ENCODE measurements at regions not wholly inside any gene's neighbourhood (a gene's known extent, or its start where the extent isn't known, plus 50 kb on each side); places are given as distances from the start of the nearest gene placed in this dataset.

DNA sequence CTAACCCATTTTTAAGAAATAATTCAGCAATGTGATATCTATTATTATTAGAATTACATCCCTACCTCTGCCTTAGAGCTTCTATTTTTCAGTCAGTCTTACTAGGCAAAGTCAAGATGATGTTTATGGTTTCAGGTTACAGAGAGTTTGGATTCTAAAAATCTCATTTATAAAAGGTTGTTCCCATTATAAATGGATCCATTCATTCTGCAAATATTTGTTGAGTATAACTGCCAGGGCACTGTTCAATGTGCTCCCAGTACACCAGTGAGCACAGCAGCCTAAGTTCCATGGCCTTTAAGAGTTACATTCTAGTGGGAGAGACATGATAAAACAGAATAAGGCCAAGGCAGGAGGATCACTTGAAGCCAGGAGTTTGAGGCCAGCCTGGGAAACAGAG is 75.9 kb upstream of the EYA4 start:
- Histone ChIP-seq H3K79me2 (ENCODE audit: insufficient read depth, low read length) (no peaks in the 10 kb centered on the region), H3K4me2 (ENCODE audit: insufficient read depth, low read length) (no peak overlapping the region), H3K36me3 (ENCODE audit: insufficient read depth, low read length) (no peaks in the 10 kb centered on the region), H4K20me1 (ENCODE audit: insufficient read depth, low read length) (no peaks in the 10 kb centered on the region), H3K4me3 (ENCODE audit: insufficient read depth, low read length) (no peak overlapping the region), H3K27me3 (ENCODE audit: insufficient read depth, low read length) (no peaks in the 10 kb centered on the region), H3K27ac (ENCODE audit: low read depth, low read length) (no peak overlapping the region), H3K9me3 (ENCODE audit: low read depth, low read length) (no peaks in the 10 kb centered on the region), H2AFZ (ENCODE audit: low read length) (no peak overlapping the region), H3K4me1 (ENCODE audit: insufficient read depth, low read length) (no peaks in the 10 kb centered on the region)
- DNase-seq (ENCODE audit: insufficient read length, low spot score, missing footprints) = no peak
- TF ChIP-seq, protein P1, sequence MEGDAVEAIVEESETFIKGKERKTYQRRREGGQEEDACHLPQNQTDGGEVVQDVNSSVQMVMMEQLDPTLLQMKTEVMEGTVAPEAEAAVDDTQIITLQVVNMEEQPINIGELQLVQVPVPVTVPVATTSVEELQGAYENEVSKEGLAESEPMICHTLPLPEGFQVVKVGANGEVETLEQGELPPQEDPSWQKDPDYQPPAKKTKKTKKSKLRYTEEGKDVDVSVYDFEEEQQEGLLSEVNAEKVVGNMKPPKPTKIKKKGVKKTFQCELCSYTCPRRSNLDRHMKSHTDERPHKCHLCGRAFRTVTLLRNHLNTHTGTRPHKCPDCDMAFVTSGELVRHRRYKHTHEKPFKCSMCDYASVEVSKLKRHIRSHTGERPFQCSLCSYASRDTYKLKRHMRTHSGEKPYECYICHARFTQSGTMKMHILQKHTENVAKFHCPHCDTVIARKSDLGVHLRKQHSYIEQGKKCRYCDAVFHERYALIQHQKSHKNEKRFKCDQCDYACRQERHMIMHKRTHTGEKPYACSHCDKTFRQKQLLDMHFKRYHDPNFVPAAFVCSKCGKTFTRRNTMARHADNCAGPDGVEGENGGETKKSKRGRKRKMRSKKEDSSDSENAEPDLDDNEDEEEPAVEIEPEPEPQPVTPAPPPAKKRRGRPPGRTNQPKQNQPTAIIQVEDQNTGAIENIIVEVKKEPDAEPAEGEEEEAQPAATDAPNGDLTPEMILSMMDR (IDR thresholded peaks at IDR 0.05; ENCODE audit: extremely low read depth, low read depth, low read length) = no peak

DNA sequence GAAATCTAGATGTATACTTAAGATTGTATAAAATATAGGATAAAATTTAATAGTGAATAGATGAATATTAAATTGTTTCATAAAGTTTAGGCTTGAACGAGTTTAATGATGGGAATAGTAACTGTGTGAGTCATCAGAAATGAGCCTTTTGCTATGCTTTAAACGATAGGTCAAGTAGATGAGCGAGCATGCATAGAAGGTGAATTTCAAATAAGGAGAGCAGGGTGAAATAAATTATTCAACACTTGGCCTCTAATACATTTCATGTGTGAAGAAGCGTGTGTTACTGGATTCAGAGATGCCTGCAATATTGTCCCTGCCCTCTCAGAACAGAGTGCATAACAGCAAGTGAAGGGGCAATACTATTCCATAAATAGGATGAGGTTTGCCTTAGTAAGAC is 74.4 kb upstream of the EYA4 start:
- Histone ChIP-seq H3K27me3 (ENCODE audit: insufficient read depth, low read length) (no peaks in the 10 kb centered on the region), H3K79me2 (ENCODE audit: insufficient read depth, low read length) (no peaks in the 10 kb centered on the region), H3K4me3 (ENCODE audit: insufficient read depth, low read length) (no peak overlapping the region), H2AFZ (ENCODE audit: low read length) (no peak overlapping the region), H3K36me3 (ENCODE audit: insufficient read depth, low read length) (no peaks in the 10 kb centered on the region), H3K9me3 (ENCODE audit: low read depth, low read length) (no peaks in the 10 kb centered on the region), H3K4me2 (ENCODE audit: insufficient read depth, low read length) (no peak overlapping the region), H3K27ac (ENCODE audit: low read depth, low read length) (no peak overlapping the region), H4K20me1 (ENCODE audit: insufficient read depth, low read length) (no peaks in the 10 kb centered on the region), H3K4me1 (ENCODE audit: insufficient read depth, low read length) (no peaks in the 10 kb centered on the region)
- no peak for DNase-seq (ENCODE audit: insufficient read length, low spot score, missing footprints)
- TF ChIP-seq, protein P1 (IDR thresholded peaks at IDR 0.05; ENCODE audit: extremely low read depth, low read depth, low read length) = no peak

- no peak overlapping the region for H2AFZ ChIP-seq (ENCODE audit: low read length)
- H3K4me2 ChIP-seq (ENCODE audit: insufficient read depth, low read length) = no peak overlapping the region
Measured at GRCh38 chr6:133169901-133170300, 71.3 kb upstream of the EYA4 start.

GRCh38 chr6:133170602-133171001 is 70.6 kb upstream of the EYA4 start:
- no peak for DNase-seq (ENCODE audit: insufficient read length, low spot score, missing footprints)

More at GRCh38 chr6:133169901-133170300, 71.3 kb upstream of the EYA4 start:
- H4K20me1 ChIP-seq (ENCODE audit: insufficient read depth, low read length) = no peaks in the 10 kb centered on the region
- no peaks in the 10 kb centered on the region for H3K4me1 ChIP-seq (ENCODE audit: insufficient read depth, low read length)
- no peak overlapping the region for H3K4me3 ChIP-seq (ENCODE audit: insufficient read depth, low read length)
- TF ChIP-seq, protein P1 (IDR thresholded peaks at IDR 0.05; ENCODE audit: extremely low read depth, low read depth, low read length) = no peak
- no peaks in the 10 kb centered on the region for H3K36me3 ChIP-seq (ENCODE audit: insufficient read depth, low read length)
- no peaks in the 10 kb centered on the region for H3K79me2 ChIP-seq (ENCODE audit: insufficient read depth, low read length)
- H3K27me3 ChIP-seq (ENCODE audit: insufficient read depth, low read length) = no peaks in the 10 kb centered on the region
- peaks cover 1% of the 10 kb centered on the region for H3K9me3 ChIP-seq (ENCODE audit: low read depth, low read length)
- no peak overlapping the region for H3K27ac ChIP-seq (ENCODE audit: low read depth, low read length)
- no peak for DNase-seq (ENCODE audit: insufficient read length, low spot score, missing footprints)

More at GRCh38 chr6:133170602-133171001, 70.6 kb upstream of the EYA4 start:
- Histone ChIP-seq H3K9me3 (ENCODE audit: low read depth, low read length) (peaks cover 1% of the 10 kb centered on the region), H3K4me1 (ENCODE audit: insufficient read depth, low read length) (no peaks in the 10 kb centered on the region), H3K27me3 (ENCODE audit: insufficient read depth, low read length) (no peaks in the 10 kb centered on the region), H3K4me2 (ENCODE audit: insufficient read depth, low read length) (no peak overlapping the region), H3K79me2 (ENCODE audit: insufficient read depth, low read length) (no peaks in the 10 kb centered on the region), H3K27ac (ENCODE audit: low read depth, low read length) (no peak overlapping the region), H3K4me3 (ENCODE audit: insufficient read depth, low read length) (no peak overlapping the region), H4K20me1 (ENCODE audit: insufficient read depth, low read length) (no peaks in the 10 kb centered on the region), H2AFZ (ENCODE audit: low read length) (no peak overlapping the region), H3K36me3 (ENCODE audit: insufficient read depth, low read length) (no peaks in the 10 kb centered on the region)
- TF ChIP-seq, protein P1 (IDR thresholded peaks at IDR 0.05; ENCODE audit: extremely low read depth, low read depth, low read length) = no peak

Data from osteoblast (primary cell).